ENCODE measurements at regions not wholly inside any gene's neighbourhood (a gene's known extent, or its start where the extent isn't known, plus 50 kb on each side); places are given as distances from the start of the nearest gene placed in this dataset.

DNA sequence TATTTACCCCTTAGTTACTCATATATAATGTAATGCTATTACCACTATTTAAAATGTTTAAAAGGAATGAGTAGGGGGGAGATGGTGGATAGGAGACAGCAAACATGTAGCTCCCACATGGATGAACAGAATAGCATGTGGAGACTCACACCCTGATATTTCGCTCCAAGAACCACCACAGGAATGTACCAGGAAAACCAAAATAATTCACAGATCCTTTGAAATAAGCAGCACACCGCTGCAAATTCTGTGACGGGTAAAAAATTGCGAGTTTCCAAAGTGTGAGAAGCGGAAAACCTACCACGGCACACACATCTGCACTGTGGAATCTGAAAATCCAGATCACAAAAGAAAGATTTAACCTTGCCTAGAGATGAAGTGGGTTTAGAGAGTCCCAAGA, 428.2 kb downstream of the TLL1 start:
- TF ChIP-seq, protein P1, sequence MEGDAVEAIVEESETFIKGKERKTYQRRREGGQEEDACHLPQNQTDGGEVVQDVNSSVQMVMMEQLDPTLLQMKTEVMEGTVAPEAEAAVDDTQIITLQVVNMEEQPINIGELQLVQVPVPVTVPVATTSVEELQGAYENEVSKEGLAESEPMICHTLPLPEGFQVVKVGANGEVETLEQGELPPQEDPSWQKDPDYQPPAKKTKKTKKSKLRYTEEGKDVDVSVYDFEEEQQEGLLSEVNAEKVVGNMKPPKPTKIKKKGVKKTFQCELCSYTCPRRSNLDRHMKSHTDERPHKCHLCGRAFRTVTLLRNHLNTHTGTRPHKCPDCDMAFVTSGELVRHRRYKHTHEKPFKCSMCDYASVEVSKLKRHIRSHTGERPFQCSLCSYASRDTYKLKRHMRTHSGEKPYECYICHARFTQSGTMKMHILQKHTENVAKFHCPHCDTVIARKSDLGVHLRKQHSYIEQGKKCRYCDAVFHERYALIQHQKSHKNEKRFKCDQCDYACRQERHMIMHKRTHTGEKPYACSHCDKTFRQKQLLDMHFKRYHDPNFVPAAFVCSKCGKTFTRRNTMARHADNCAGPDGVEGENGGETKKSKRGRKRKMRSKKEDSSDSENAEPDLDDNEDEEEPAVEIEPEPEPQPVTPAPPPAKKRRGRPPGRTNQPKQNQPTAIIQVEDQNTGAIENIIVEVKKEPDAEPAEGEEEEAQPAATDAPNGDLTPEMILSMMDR (IDR thresholded peaks at IDR 0.05; ENCODE audit: control insufficient read depth, insufficient read depth, low read depth, low read length, missing control alignments), result no peak
- no peak overlapping the region for H3K4me3 ChIP-seq (ENCODE audit: control insufficient read depth, low read depth, low read length)
- DNase-seq (ENCODE audit: low read depth), result no peak

DNA sequence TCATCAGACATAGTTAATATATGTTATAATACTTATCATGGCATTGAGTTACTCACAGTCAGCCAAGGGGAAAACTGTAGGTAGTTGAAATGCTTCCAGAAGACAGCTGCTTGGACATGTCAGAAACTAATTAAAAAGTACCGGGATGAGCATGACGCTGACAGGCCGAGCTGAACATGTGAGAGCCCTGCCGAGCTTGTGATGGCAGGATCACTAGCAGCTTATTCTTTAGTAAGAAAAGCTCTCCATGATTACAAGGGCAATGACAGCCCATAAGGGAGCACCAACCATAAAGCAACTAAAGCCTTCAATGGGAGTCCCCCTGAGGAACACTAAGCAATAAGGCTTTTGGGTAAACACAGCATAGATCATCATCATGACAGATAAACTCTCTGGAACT, 435.6 kb downstream of the TLL1 start:
- TF ChIP-seq, protein P1 (IDR thresholded peaks at IDR 0.05; ENCODE audit: control insufficient read depth, insufficient read depth, low read depth, low read length, missing control alignments), result no peak
- H3K4me3 ChIP-seq (ENCODE audit: control insufficient read depth, low read depth, low read length), result no peak overlapping the region
- no peak for DNase-seq (ENCODE audit: low read depth)

DNA sequence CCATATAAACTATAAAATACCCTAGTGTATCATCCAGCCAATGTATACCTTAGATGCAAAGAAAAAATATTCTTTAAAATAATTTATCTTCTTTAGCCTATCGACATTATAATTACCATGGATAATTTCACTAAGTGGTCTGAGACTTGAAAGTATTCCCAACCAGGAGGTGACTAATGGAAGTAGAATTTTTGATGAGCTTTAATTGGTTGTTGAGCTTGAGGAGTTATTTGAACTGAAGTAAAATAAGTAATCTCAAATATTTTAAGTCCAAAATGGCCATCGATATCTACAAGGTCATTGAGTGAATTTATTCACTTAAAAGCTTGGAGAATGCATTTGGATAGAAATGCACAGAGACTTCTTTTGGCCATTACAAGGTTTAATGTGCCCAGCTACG, 436.2 kb downstream of the TLL1 start:
- DNase-seq (ENCODE audit: low read depth), result no peak
- TF ChIP-seq, protein P1 (IDR thresholded peaks at IDR 0.05; ENCODE audit: control insufficient read depth, insufficient read depth, low read depth, low read length, missing control alignments), result no peak
- no peak overlapping the region for H3K4me3 ChIP-seq (ENCODE audit: control insufficient read depth, low read depth, low read length)

DNA sequence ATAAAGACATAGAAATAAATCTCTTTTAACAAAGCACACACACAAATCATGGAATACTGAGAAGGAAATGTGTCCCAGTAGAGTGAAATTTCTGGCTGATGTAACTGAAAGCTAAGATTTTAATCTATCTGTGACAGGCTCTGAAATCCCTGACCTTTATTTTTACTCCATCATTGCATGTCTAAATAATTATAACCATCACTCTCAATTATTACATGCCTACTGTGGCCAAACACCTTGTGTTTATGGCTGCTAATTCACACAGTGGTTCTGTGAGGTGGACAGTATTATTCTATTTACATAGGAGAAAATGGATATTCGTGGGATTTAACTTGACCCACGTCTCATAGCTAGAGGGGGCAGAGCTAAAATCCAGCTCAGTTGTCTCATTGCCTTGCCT, 438.1 kb downstream of the TLL1 start:
- DNase-seq (ENCODE audit: low read depth), result no peak

DNA sequence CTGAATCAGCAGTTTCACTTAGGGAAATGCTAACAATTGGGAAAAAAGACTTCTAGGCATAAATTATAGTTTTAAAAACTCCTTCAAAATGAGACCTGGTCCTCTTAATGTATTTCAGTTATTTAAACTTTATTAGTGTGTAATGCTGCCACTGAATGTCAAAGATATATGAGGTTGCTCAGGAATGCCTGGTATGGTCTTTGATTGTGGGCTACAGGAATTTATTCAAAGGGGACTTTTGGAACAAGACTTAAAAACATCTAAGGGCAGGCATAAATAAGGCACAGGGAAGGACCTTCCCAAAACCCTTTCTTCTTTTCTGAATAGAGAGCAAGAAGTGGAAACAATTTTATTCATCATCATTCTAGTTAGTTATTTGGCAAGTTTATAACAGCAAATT, 439.1 kb downstream of the TLL1 start:
- no peak for DNase-seq (ENCODE audit: low read depth)

More for the DNA sequence above, 438.1 kb downstream of the TLL1 start:
- TF ChIP-seq, protein P1 (IDR thresholded peaks at IDR 0.05; ENCODE audit: control insufficient read depth, insufficient read depth, low read depth, low read length, missing control alignments), result no peak
- no peak overlapping the region for H3K4me3 ChIP-seq (ENCODE audit: control insufficient read depth, low read depth, low read length)

DNA sequence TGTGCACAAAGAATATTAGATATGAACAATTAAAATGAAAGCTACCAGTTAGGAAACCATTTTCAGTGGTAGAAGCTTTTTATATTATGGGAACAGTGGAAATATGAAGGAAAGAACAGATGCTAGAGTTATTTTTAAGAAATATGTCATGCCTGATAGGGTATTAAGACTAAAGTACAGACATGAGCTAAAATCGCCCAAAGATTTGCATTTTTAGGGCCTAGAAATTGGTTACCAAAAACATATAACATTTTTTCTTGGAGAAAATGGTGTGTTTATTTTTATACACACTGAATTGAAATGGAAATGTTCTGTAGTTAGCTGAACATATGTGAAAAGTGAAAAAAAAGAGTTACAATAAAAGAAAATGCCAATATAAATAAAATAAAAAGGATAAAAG, 441.9 kb downstream of the TLL1 start:
- TF ChIP-seq, protein P1 (IDR thresholded peaks at IDR 0.05; ENCODE audit: control insufficient read depth, insufficient read depth, low read depth, low read length, missing control alignments), result no peak
- no peak overlapping the region for H3K4me3 ChIP-seq (ENCODE audit: control insufficient read depth, low read depth, low read length)
- DNase-seq (ENCODE audit: low read depth), result no peak

More for the DNA sequence above, 439.1 kb downstream of the TLL1 start:
- H3K4me3 ChIP-seq (ENCODE audit: control insufficient read depth, low read depth, low read length), result no peak overlapping the region
- TF ChIP-seq, protein P1 (IDR thresholded peaks at IDR 0.05; ENCODE audit: control insufficient read depth, insufficient read depth, low read depth, low read length, missing control alignments), result no peak
